A673 (cell line): ENCODE measurements at regions not wholly inside any gene's neighbourhood (a gene's known extent, or its start where the extent isn't known, plus 50 kb on each side); places are given as distances from the start of the nearest gene placed in this dataset.

ENCODE experiments used
- BruUV-seq: library from RNA; stranded (reverse); fragments of 400-500 nt; replicated peaks from 2 replicates; lab custom pipeline; 2021; lab: Mats Ljungman, UMichigan
- CTCF ChIA-PET: fragments of 300-600 bp; sonication (Branson Sonifier 250); formaldehyde crosslinking; loops from one replicate; lab custom pipeline; 2022; ENCODE audit warnings: antibody characterized with exemption; lab: Charles Lee
- POLR2A ChIA-PET: fragments of 300-600 bp; sonication (Branson Sonifier 250); formaldehyde crosslinking; loops from one replicate; lab custom pipeline; 2022; ENCODE audit warnings: antibody characterized with exemption; ENCODE audit not compliant: low non-redundant PET; lab: Charles Lee
- DNase-seq: peaks from one replicate; pipeline ENCODE4 v3.0.0-alpha.2; 2015; ENCODE audit warnings: low spot score
- H3K27ac ChIP-seq: fragments of 200-600 bp; sonication (generic); 2 replicates; pipeline ENCODE4 v1.5.1; 2016; ENCODE audit warnings: mixed run types, low read depth, mild to moderate bottlenecking, mixed read lengths, antibody characterized with exemption, low read length; ENCODE audit not compliant: poor library complexity, severe bottlenecking
- H3K27me3 ChIP-seq: fragments of 200-600 bp; sonication (generic); replicated peaks from 2 replicates; pipeline ENCODE4 v1.6.1; 2017; ENCODE audit warnings: mixed run types, low read depth, mild to moderate bottlenecking, mixed read lengths, antibody characterized with exemption, low read length; ENCODE audit not compliant: insufficient read depth, poor library complexity
- H3K36me3 ChIP-seq: fragments of 200-600 bp; sonication (generic); 2 replicates; pipeline ENCODE4 v1.6.1; 2016; ENCODE audit warnings: mixed run types, mild to moderate bottlenecking, mixed read lengths, antibody characterized with exemption, low read length; ENCODE audit not compliant: insufficient read depth, poor library complexity, severe bottlenecking
- H3K4me1 ChIP-seq: fragments of 200-600 bp; sonication (generic); 2 replicates; pipeline ENCODE4 v1.6.1; 2017; ENCODE audit warnings: mixed run types, mild to moderate bottlenecking, mixed read lengths, antibody characterized with exemption, low read length; ENCODE audit not compliant: insufficient read depth, poor library complexity, severe bottlenecking
- H3K4me3 ChIP-seq: fragments of 200-600 bp; sonication (generic); 2 replicates; pipeline ENCODE4 v1.5.1; 2016; ENCODE audit warnings: low read depth, mixed run types, mild to moderate bottlenecking, mixed read lengths, low read length; ENCODE audit not compliant: poor library complexity, severe bottlenecking
- H3K9me3 ChIP-seq: fragments of 200-600 bp; sonication (generic); 2 replicates; pipeline ENCODE4 v1.6.1; 2016; ENCODE audit warnings: mixed run types, low read depth, mild to moderate bottlenecking, mixed read lengths, antibody characterized with exemption, low read length; ENCODE audit not compliant: poor library complexity, severe bottlenecking
- CTCF ChIP-seq: fragments of 300-800, 200-600 bp; sonication (generic); conservative IDR thresholded peaks from 2 replicates; pipeline ENCODE4 v1.5.1; 2017; ENCODE audit warnings: low read depth, mild to moderate bottlenecking, antibody characterized with exemption, low read length, moderate library complexity, mixed read lengths
- EZH2 ChIP-seq: fragments of 200-600 bp; sonication (generic); IDR thresholded peaks from 2 replicates; pipeline ENCODE4 v1.6.1; 2017; ENCODE audit warnings: borderline replicate concordance, low read depth, mild to moderate bottlenecking, mixed read lengths, antibody characterized with exemption, low read length; ENCODE audit not compliant: poor library complexity, severe bottlenecking
- intact Hi-C: fragments of 100-400 bp; cut with micrococcal nuclease; formaldehyde crosslinking; loops from one replicate; pipeline ENCODE4 v1.10.0; 2022; ENCODE audit not compliant: unreplicated experiment

GRCh38 chr5:174401793-174402192 is 322.6 kb upstream of the MSX2 start:
- TF ChIP-seq CTCF (no peak), EZH2 (no peak)
- H3K9me3 ChIP-seq, result no peaks in the 10 kb centered on the region
- H3K4me1 ChIP-seq, result no peaks in the 10 kb centered on the region
- intact Hi-C loops, result no loop called here
- no TSS peak for BruUV-seq
- no peak overlapping the region for H3K4me3 ChIP-seq
- H3K36me3 ChIP-seq, result no peaks in the 10 kb centered on the region
- peaks cover 20% of the 10 kb centered on the region for H3K27me3 ChIP-seq
- ChIA-PET POLR2A (no interaction called here), CTCF (no interaction called here)
- H3K27ac ChIP-seq, result no peak overlapping the region
- no peak for DNase-seq

GRCh38 chr5:174402222-174402812 is 322.1 kb upstream of the MSX2 start:
- intact Hi-C loops, result no loop called here
- no peak for DNase-seq
- ChIA-PET CTCF (no interaction called here), POLR2A (no interaction called here)
- Histone ChIP-seq H3K4me1 (no peaks in the 10 kb centered on the region), H3K36me3 (no peaks in the 10 kb centered on the region), H3K27ac (no peak overlapping the region), H3K4me3 (no peak overlapping the region), H3K27me3 (peaks cover 23% of the 10 kb centered on the region), H3K9me3 (no peaks in the 10 kb centered on the region)
- BruUV-seq, result no TSS peak
- no peak for TF ChIP-seq EZH2

GRCh38 chr5:174404848-174405247 is 319.5 kb upstream of the MSX2 start:
- H3K36me3 ChIP-seq, result no peaks in the 10 kb centered on the region
- no TSS peak for BruUV-seq
- no peak for DNase-seq
- H3K27ac ChIP-seq, result no peak overlapping the region
- TF ChIP-seq CTCF, result no peak
- no peak for TF ChIP-seq EZH2
- H3K27me3 ChIP-seq, result peaks cover 31% of the 10 kb centered on the region
- POLR2A ChIA-PET, result no interaction called here
- intact Hi-C loops, result no loop called here
- CTCF ChIA-PET, result no interaction called here
- no peaks in the 10 kb centered on the region for H3K9me3 ChIP-seq
- no peaks in the 10 kb centered on the region for H3K4me1 ChIP-seq
- no peak overlapping the region for H3K4me3 ChIP-seq

GRCh38 chr5:174409070-174409469 is 315.3 kb upstream of the MSX2 start:
- H3K36me3 ChIP-seq, result no peaks in the 10 kb centered on the region
- H3K4me3 ChIP-seq, result no peak overlapping the region
- no peak overlapping the region for H3K27ac ChIP-seq
- H3K9me3 ChIP-seq, result no peaks in the 10 kb centered on the region
- BruUV-seq, result no TSS peak
- peaks cover 28% of the 10 kb centered on the region for H3K27me3 ChIP-seq
- TF ChIP-seq CTCF (no peak), EZH2 (no peak)
- CTCF ChIA-PET, result no interaction called here
- intact Hi-C loops, result no loop called here
- H3K4me1 ChIP-seq, result no peaks in the 10 kb centered on the region
- no peak for DNase-seq
- POLR2A ChIA-PET, result no interaction called here
